OCI-LY1 (cell line): ENCODE measurements at regions not wholly inside any gene's neighbourhood (a gene's known extent, or its start where the extent isn't known, plus 50 kb on each side); places are given as distances from the start of the nearest gene placed in this dataset.

ENCODE experiments used
- H2AFZ ChIP-seq: fragments of 200-600 bp; sonication (generic), shearing (Covaris generic); 2 replicates; pipeline ENCODE4 v1.6.0; 2014; ENCODE audit warnings: antibody characterized with exemption, mild to moderate bottlenecking, low read length
- H3F3A ChIP-seq: fragments of 200-600 bp; sonication (generic), shearing (Covaris generic); 2 replicates; pipeline ENCODE4 v1.6.0; 2014; ENCODE audit warnings: mild to moderate bottlenecking, antibody characterized with exemption, low read length, moderate library complexity; ENCODE audit not compliant: insufficient read depth
- H3K27ac ChIP-seq: fragments of 200-600 bp; sonication (generic); 2 replicates; pipeline ENCODE4 v1.5.1; 2014; ENCODE audit warnings: low read length, mixed run types, mild to moderate bottlenecking, low read depth; ENCODE audit not compliant: poor library complexity, severe bottlenecking
- H3K27me3 ChIP-seq: fragments of 200-600 bp; sonication (generic); 2 replicates; pipeline ENCODE4 v1.6.0; 2014; ENCODE audit warnings: antibody characterized with exemption, mild to moderate bottlenecking, low read length, moderate library complexity; ENCODE audit not compliant: insufficient read depth
- H3K36me3 ChIP-seq: fragments of 200-600 bp; sonication (generic); 2 replicates; pipeline ENCODE4 v1.6.1; 2014; ENCODE audit warnings: mild to moderate bottlenecking, antibody characterized with exemption, low read length, moderate library complexity, mixed read lengths; ENCODE audit not compliant: insufficient read depth
- H3K4me1 ChIP-seq: fragments of 200-600 bp; sonication (generic); 2 replicates; pipeline ENCODE4 v1.5.1; 2014; ENCODE audit warnings: mild to moderate bottlenecking, low read length, moderate library complexity; ENCODE audit not compliant: insufficient read depth, severe bottlenecking
- H3K4me2 ChIP-seq: fragments of 200-600 bp; sonication (generic), shearing (Covaris generic); 2 replicates; pipeline ENCODE4 v1.6.1; 2014; ENCODE audit warnings: low read length
- H3K4me3 ChIP-seq: fragments of 200-600 bp; sonication (generic); 2 replicates; pipeline ENCODE4 v1.5.1; 2014; ENCODE audit warnings: low read length, low read depth, mild to moderate bottlenecking, mixed read lengths; ENCODE audit not compliant: poor library complexity, severe bottlenecking
- H3K79me2 ChIP-seq: fragments of 200-600 bp; shearing (Covaris generic); 2 replicates; pipeline ENCODE4 v1.6.1; 2016; ENCODE audit warnings: mixed run types, low read length, mixed read lengths; ENCODE audit not compliant: insufficient read depth
- H3K9ac ChIP-seq: fragments of 200-600 bp; sonication (generic), shearing (Covaris generic); 2 replicates; pipeline ENCODE4 v1.6.1; 2014; ENCODE audit warnings: mild to moderate bottlenecking, low read length, mixed read lengths
- H3K9me2 ChIP-seq: fragments of 200-600 bp; sonication (generic), shearing (Covaris generic); 2 replicates; pipeline ENCODE4 v1.6.1; 2014; ENCODE audit warnings: low read depth, mild to moderate bottlenecking, low read length, mixed read lengths
- H3K9me3 ChIP-seq: fragments of 200-600 bp; shearing (Covaris generic); 2 replicates; pipeline ENCODE4 v1.6.1; 2014; ENCODE audit warnings: low read length, mixed read lengths
- H4K20me1 ChIP-seq: fragments of 200-600 bp; sonication (generic), shearing (Covaris generic); 2 replicates; pipeline ENCODE4 v1.6.0; 2016; ENCODE audit warnings: mild to moderate bottlenecking, low read length; ENCODE audit not compliant: insufficient read depth
- CTCF ChIP-seq: fragments of 200-600 bp; sonication (generic), shearing (Covaris generic); IDR thresholded peaks from 2 replicates; pipeline ENCODE4 v1.5.1; 2017; ENCODE audit warnings: mild to moderate bottlenecking, antibody characterized with exemption, low read length, moderate library complexity, mixed read lengths
- EZH2 ChIP-seq: fragments of 200-600 bp; sonication (generic), shearing (Covaris generic); IDR thresholded peaks from 2 replicates; pipeline ENCODE4 v1.8.0; 2017; ENCODE audit warnings: borderline replicate concordance, mixed run types, mild to moderate bottlenecking, antibody characterized with exemption, low read length, moderate library complexity, mixed read lengths

- no peaks in the 10 kb centered on the region; the same call in 1 of the 2 replicates for H3K9me3 ChIP-seq
- H3K9ac ChIP-seq = no peak overlapping the region
- H3K79me2 ChIP-seq = no peaks in the 10 kb centered on the region
- H4K20me1 ChIP-seq = no peaks in the 10 kb centered on the region
- no peaks in the 10 kb centered on the region for H3K9me2 ChIP-seq
- no peak overlapping the region for H3K4me2 ChIP-seq
- H3K27me3 ChIP-seq = no peaks in the 10 kb centered on the region
- TF ChIP-seq CTCF = no peak
- no peak for TF ChIP-seq EZH2
- no peaks in the 10 kb centered on the region for H3K36me3 ChIP-seq
- H3K4me1 ChIP-seq = no peaks in the 10 kb centered on the region
- H2AFZ ChIP-seq = no peak overlapping the region
- H3K27ac ChIP-seq = no peak overlapping the region
- no peak overlapping the region for H3K4me3 ChIP-seq
- no peaks in the 10 kb centered on the region for H3F3A ChIP-seq
Observed at GRCh38 chr3:147471741-147472140, 62.6 kb downstream of the ZIC1 start.

GRCh38 chr3:147472846-147473245 is 63.7 kb downstream of the ZIC1 start:
- no peaks in the 10 kb centered on the region for H3K4me1 ChIP-seq
- no peaks in the 10 kb centered on the region for H3K79me2 ChIP-seq
- H4K20me1 ChIP-seq = no peaks in the 10 kb centered on the region
- H3F3A ChIP-seq = no peaks in the 10 kb centered on the region
- TF ChIP-seq EZH2 (no peak), CTCF (no peak)
- no peak overlapping the region for H3K4me3 ChIP-seq
- H3K9ac ChIP-seq = no peak overlapping the region
- H3K9me3 ChIP-seq = no peaks in the 10 kb centered on the region; the same call in 1 of the 2 replicates
- H3K36me3 ChIP-seq = no peaks in the 10 kb centered on the region
- H2AFZ ChIP-seq = no peak overlapping the region
- no peak overlapping the region for H3K27ac ChIP-seq
- H3K27me3 ChIP-seq = no peaks in the 10 kb centered on the region
- no peaks in the 10 kb centered on the region for H3K9me2 ChIP-seq
- no peak overlapping the region for H3K4me2 ChIP-seq

- no peaks in the 10 kb centered on the region for H3K9me2 ChIP-seq
- TF ChIP-seq CTCF (no peak), EZH2 (no peak)
- no peaks in the 10 kb centered on the region for H3K4me1 ChIP-seq
- H3K9ac ChIP-seq = no peak overlapping the region
- H3K4me3 ChIP-seq = no peak overlapping the region
- H3K36me3 ChIP-seq = no peaks in the 10 kb centered on the region
- no peaks in the 10 kb centered on the region for H3K27me3 ChIP-seq
- H2AFZ ChIP-seq = no peak overlapping the region
- H3K4me2 ChIP-seq = no peak overlapping the region
- H3F3A ChIP-seq = no peaks in the 10 kb centered on the region
- no peaks in the 10 kb centered on the region for H3K79me2 ChIP-seq
- no peaks in the 10 kb centered on the region for H3K9me3 ChIP-seq
- no peaks in the 10 kb centered on the region for H4K20me1 ChIP-seq
- H3K27ac ChIP-seq = no peak overlapping the region
Observed at GRCh38 chr3:147483145-147483544, 74.0 kb downstream of the ZIC1 start.
